ENCODE measurements at regions not wholly inside any gene's neighbourhood (a gene's known extent, or its start where the extent isn't known, plus 50 kb on each side); places are given as distances from the start of the nearest gene placed in this dataset.
"Not testable (repeated sequence)": the region's sequence is repeated elsewhere in the genome, so short reads cannot be mapped to it uniquely, and the experiment has no call there.

- no peak for DNase-seq (ENCODE audit: low read depth)
Observed at GRCh38 chr2:16362611-16363010, 303.0 kb downstream of the CYRIA start.

- DNase-seq (ENCODE audit: low read depth): no peak
Observed at GRCh38 chr2:16361261-16361995, 304.2 kb downstream of the CYRIA start.

DNA sequence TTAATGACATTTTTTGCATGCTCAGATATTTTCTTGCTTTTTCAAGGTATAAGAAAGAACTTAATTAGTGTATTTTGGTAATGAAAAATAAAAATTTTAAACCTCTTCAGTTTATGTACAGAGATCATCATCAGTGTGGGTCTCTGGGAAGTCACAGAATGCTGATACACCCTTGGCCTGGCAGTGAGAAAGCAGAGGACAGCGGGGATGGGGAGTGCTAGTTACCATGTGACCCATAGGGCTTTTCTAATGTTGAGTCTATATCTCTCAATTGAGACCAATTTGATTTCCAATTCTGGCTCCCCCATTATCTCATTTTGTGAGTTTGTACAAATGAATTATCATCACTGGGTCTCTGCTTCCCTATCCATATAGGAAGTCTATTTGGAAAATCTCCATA lies 305.7 kb downstream of the CYRIA start:
- no peak for DNase-seq (ENCODE audit: low read depth)

GRCh38 chr2:16357188-16357587 lies 308.4 kb downstream of the CYRIA start:
- DNase-seq (ENCODE audit: low read depth): no peak

- DNase-seq (ENCODE audit: low read depth): no peak
Observed at GRCh38 chr2:16351541-16351940, 314.1 kb downstream of the CYRIA start.

GRCh38 chr2:16351137-16351536 lies 314.5 kb downstream of the CYRIA start:
- no peak for DNase-seq (ENCODE audit: low read depth)

GRCh38 chr2:16350211-16350610 lies 315.4 kb downstream of the CYRIA start:
- no peak for DNase-seq (ENCODE audit: low read depth)

GRCh38 chr2:16349811-16350210 lies 315.8 kb downstream of the CYRIA start:
- DNase-seq (ENCODE audit: low read depth): no peak

DNA sequence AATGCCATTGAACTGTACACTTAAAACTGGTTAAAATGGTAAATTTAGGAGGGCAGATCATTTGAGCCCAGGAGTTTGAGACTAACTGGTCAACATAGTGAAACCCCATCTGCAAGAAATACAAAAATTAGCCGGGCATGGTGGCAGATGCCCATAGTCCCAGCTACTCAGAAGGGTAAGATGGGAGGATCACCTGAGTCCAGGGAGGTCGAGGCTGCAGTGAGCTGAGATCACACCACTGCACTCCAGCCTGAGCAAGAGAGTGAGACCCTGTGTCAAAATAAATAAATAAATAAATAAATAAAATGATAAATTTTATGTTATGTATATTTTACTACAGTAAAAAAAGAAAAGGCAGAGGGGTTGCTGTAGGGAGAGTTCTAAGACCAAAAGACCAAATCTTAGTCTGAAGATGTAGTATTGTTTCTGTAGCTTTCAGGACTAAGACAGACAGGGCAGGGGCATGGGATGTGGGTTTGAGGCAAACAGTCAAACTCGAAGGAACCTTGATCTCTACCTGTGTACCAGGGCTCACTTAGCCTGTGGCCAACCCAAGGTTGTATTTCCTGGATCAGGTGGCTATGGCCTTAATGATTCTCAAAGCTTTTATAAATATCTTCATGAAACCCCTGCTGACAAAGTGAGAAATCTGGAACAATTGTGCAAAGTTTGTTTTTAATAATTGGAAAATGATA lies 316.7 kb downstream of the CYRIA start:
- DNase-seq (ENCODE audit: low read depth): no peak

DNA sequence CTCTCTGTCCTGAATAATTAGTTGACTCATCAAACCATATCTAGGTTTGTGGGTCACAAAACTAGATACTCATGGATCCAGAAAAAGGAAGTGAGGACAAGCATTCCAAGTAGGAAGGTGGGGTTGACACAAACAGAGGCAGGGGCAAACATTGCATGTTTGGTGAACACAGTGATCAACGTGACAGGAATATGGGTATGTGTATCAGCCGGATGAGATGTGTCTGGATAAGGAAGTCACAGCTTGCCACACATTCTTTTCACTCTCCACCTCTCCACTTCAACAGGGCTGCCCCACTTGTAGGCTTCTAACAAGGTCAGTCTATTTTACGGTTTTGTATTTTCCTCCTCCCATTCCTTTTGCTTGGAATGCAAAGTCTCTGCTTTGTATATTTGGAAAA lies 319.0 kb downstream of the CYRIA start:
- DNase-seq (ENCODE audit: low read depth): no peak

DNA sequence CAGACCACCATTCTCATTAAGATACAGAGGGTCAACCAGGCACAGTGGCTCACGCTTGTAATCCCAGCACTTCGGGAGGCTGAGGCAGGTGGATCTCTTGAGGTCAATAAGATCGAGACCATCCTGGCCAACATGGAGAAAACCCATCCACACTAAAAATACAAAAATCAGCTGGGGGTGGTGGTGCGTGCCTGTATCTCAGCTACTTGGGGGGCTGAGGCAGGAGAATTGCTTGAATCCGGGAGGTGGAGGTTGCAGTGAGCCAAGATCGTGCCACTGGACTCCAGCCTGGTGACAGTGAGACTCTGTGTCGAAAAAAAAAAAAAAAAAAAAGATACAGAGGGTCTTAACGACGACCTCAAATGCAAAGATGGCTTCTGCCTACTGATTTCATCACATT lies 320.4 kb downstream of the CYRIA start:
- not testable (repeated sequence) for DNase-seq (ENCODE audit: low read depth)

DNA sequence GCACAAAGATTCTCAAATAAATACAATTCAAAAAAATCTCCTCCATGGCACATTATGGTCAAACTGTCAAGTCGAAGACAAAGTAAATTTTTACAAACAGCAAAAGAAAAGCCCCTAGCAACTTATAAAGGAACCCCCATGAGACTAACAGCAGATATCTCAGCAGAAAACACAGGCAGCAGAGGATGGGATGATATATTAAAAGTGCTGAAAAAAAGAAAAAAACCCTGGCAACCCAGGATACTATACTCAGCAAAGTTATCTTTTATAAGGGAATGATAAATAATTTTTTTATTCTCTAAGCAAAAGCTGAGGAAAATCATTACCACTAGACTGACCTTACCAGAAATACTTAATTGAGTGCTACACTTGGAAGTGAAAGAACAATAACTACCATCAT lies 326.4 kb downstream of the CYRIA start:
- DNase-seq (ENCODE audit: low read depth): no peak

DNA sequence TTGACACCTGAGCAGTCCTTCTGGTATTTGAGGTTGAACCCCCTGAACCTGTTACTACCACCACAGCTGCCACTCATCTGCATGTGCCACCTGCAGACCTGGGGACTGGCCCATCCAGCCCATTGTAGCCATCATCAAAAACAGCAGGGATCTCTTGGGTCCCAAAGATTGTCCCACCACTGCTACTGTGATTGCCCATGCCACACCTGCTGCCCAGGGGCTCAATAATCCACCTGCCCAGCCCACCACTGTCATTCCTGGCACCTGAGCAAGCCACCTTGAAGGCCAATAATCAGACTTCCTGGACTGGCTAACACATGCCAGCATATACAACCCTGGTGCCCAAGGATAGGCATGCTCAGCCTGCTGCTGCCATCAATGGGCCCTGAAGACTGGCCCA lies 327.6 kb downstream of the CYRIA start:
- no peak for DNase-seq (ENCODE audit: low read depth)

DNA sequence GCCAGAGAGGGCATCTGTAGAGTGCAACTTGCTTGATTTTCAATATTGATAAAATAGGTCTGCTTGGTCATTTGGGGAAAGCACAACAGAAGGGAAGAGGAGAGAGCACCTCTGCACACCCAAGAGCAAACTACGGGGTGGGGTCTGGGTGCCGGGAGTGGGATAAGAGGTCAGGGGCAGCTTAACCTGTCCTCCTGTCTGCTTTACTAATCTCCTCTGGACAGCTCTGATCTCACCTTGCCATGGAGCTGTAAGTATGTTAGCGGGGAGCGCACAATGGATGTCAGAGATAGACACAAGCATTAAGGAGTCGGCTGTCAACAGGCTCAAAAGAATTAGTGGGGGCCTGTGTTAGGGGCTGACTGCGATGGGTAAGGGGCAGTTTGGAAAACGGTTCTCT lies 328.7 kb downstream of the CYRIA start:
- DNase-seq (ENCODE audit: low read depth): no peak

GRCh38 chr2:16336491-16336890 lies 329.1 kb downstream of the CYRIA start:
- DNase-seq (ENCODE audit: low read depth): no peak

DNA sequence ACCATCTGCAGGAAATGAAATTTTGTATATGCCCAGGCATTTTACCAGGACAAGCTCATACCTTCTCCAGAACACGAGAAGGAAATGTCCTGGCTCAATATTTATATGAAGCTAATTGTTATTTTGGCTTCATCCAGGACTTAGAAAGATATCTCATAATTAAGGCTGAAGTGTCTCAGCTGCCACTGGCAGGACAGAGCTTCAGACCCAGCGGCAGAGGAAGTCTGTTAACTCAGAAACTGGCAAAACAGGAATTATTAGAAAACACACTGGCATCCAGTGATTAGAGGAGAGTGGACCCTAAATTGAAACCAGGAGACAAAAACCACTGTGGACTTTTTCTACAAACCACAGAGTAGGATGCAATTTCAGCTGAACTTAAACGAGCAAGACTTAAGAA lies 329.7 kb downstream of the CYRIA start:
- no peak for DNase-seq (ENCODE audit: low read depth)

DNA sequence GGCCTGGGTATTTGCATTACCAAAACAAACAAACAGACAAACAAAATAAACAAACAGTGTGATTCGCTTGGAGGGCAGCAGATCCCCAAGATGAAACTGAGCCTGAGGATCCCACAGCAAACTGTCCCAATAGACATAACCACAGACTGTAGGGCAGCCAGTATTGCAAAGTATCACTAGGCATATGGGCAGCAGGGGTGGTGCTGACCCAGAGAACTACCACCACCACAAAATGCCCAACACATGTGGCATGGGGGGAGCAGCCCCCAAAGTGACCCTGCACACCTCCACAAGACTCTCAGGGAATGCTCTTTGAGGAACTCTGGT lies 330.1 kb downstream of the CYRIA start:
- DNase-seq (ENCODE audit: low read depth): no peak

DNA sequence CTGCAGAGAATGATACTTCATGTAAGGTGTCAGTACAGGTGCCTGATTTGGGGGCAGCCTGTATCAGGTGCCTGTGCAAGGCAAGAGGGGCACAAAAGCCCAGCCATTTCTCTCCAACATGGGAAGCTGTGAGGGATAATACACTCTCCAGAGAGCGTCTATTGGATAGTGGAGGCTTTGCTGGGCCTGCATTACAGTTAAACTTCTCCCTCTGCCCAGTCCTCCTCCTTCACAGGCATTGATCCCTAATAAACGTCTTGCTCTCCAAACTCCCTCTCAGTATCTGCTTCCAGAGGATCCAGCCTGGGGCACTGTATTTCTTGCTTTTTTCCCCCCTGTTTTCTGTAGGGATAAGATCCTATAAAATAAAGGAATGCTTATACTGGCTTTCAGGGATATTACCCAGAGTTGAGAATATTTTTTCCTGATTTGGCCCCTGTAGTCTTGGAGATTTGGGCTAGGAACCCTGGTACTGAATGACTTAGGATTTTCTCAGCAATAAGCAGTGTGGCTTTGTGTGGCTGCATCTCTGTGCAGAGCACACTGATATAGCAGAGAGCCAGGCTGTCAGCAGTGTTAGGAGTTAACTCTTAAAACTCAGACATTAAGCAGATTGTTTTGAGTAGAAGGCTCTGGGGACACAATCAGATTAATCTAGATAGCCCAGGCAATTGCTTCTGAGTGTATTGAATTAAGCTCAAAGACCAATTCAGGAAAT lies 330.6 kb downstream of the CYRIA start:
- no peak for DNase-seq (ENCODE audit: low read depth)

- DNase-seq (ENCODE audit: low read depth): no peak
Observed at GRCh38 chr2:16334366-16334765, 331.3 kb downstream of the CYRIA start.

- no peak for DNase-seq (ENCODE audit: low read depth)
Observed at GRCh38 chr2:16333681-16334080, 332.0 kb downstream of the CYRIA start.

- DNase-seq (ENCODE audit: low read depth): no peak
Observed at GRCh38 chr2:16332681-16333557, 332.7 kb downstream of the CYRIA start.

- DNase-seq (ENCODE audit: low read depth): no peak
Observed at GRCh38 chr2:16331772-16332171, 333.9 kb downstream of the CYRIA start.

Measured in activated T-helper 1 cell treated with Interleukin-2 at 50 U/mL for 16 hours (primary cell).